SIG-M5 treated with dmso at 0.1 percent for 504 hours (cell line): ENCODE measurements at regions not wholly inside any gene's neighbourhood (a gene's known extent, or its start where the extent isn't known, plus 50 kb on each side); places are given as distances from the start of the nearest gene placed in this dataset.

ENCODE experiments used
- DNase-seq: peaks from one replicate; lab custom pipeline; 2025; ENCODE audit not compliant: unreplicated experiment; lab: John Stamatoyannopoulos, UW

- DNase-seq: no peak
Measured at GRCh38 chr11:88404932-88405710, 67.6 kb upstream of the CTSC start.

GRCh38 chr11:88404391-88404790, 66.9 kb upstream of the CTSC start:
- DNase-seq: no peak

GRCh38 chr11:88402784-88403183, 65.2 kb upstream of the CTSC start:
- DNase-seq: no peak

- DNase-seq: no peak
Measured at GRCh38 chr11:88402192-88402715, 64.7 kb upstream of the CTSC start.

GRCh38 chr11:88398791-88399570, 61.4 kb upstream of the CTSC start:
- no peak for DNase-seq

- DNase-seq: no peak
Measured at GRCh38 chr11:88398372-88398771, 60.8 kb upstream of the CTSC start.

GRCh38 chr11:88390254-88390653, 52.7 kb upstream of the CTSC start:
- no peak for DNase-seq

- DNase-seq: no peak
Measured at GRCh38 chr11:88387957-88388356, 50.4 kb upstream of the CTSC start.
